NB4 (cell line): ENCODE measurements at regions not wholly inside any gene's neighbourhood (a gene's known extent, or its start where the extent isn't known, plus 50 kb on each side); places are given as distances from the start of the nearest gene placed in this dataset.

Experiments
- MYC ChIP-seq: IDR thresholded peaks from 2 replicates; pipeline ENCODE4 v1.6.1; 2011; ENCODE audit warnings: low read depth, low read length
- POLR2A ChIP-seq: IDR thresholded peaks from 2 replicates; pipeline ENCODE4 v1.6.1; 2011; ENCODE audit warnings: mild to moderate bottlenecking; ENCODE audit not compliant: insufficient read length; ENCODE audit errors: extremely low read depth
- TF ChIP-seq, protein P1 (sequence below): IDR thresholded peaks from one replicate; pipeline ENCODE4 v1.5.1; 2012; ENCODE audit warnings: low read depth, low read length

DNA sequence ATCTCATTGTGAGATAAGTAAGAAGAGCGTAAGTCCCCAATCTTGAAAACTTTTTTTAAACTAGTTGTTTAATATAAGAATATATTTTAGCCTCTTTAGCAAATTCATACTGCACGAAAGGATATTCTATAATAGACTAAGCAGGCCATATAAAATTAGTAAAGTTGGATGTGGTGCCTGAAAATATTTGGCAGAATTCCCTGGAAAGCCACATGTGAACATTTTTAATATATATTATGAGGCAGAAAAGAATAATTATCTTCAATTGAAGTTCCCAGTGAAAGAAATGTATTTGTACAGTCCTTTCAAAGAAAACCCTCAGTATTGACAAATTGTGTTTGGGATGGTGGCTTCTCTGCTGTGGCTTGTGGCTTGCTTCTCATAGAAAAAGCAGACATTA lies 237.5 kb upstream of the JAG1 start:
- TF ChIP-seq, protein P1, sequence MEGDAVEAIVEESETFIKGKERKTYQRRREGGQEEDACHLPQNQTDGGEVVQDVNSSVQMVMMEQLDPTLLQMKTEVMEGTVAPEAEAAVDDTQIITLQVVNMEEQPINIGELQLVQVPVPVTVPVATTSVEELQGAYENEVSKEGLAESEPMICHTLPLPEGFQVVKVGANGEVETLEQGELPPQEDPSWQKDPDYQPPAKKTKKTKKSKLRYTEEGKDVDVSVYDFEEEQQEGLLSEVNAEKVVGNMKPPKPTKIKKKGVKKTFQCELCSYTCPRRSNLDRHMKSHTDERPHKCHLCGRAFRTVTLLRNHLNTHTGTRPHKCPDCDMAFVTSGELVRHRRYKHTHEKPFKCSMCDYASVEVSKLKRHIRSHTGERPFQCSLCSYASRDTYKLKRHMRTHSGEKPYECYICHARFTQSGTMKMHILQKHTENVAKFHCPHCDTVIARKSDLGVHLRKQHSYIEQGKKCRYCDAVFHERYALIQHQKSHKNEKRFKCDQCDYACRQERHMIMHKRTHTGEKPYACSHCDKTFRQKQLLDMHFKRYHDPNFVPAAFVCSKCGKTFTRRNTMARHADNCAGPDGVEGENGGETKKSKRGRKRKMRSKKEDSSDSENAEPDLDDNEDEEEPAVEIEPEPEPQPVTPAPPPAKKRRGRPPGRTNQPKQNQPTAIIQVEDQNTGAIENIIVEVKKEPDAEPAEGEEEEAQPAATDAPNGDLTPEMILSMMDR: no peak
- no peak for TF ChIP-seq MYC
- TF ChIP-seq POLR2A: no peak
